ENCODE measurements at regions not wholly inside any gene's neighbourhood (a gene's known extent, or its start where the extent isn't known, plus 50 kb on each side); places are given as distances from the start of the nearest gene placed in this dataset. TPM values are rescaled to one million over a fixed set of nuclear protein-coding genes. Genes with fewer than 3 reads are reported as not detected.

- peaks cover 0 to 2% (median 0%) of the 10 kb centered on the region in 4 donors for H3K9me3 ChIP-seq (ENCODE audit: control insufficient read depth in 4 of 4, insufficient read depth in 3 of 4, low read length in 3 of 4)
- no peaks in the 10 kb centered on the region for H3K4me1 ChIP-seq (ENCODE audit: control insufficient read depth in 5 of 5, insufficient read depth in 5 of 5, low read length in 5 of 5)
- TF ChIP-seq CTCF (IDR thresholded peaks at IDR 0.05; ENCODE audit: control extremely low read depth, extremely low read depth), result no peak
- DNase-seq (no peak), ATAC-seq (ENCODE audit: insufficient read depth, low FRiP score) (no peak)
- H3K27ac ChIP-seq (ENCODE audit: low read depth in 1 of 2, low read length in 1 of 2), result no peak overlapping the region
- no peak overlapping the region for H3K9ac ChIP-seq (ENCODE audit: insufficient read depth in 1 of 2, low read length in 2 of 2)
- 22 to 46% methylated on average over 1 of the region's 1 CpG for WGBS, 2 donors
- H3K27me3 ChIP-seq (ENCODE audit: control insufficient read depth in 3 of 3, insufficient read depth in 3 of 3, low read length in 2 of 3), result no peaks in the 10 kb centered on the region
- no peaks in the 10 kb centered on the region for H3K36me3 ChIP-seq (ENCODE audit: control insufficient read depth in 4 of 4, insufficient read depth in 4 of 4, low read length in 4 of 4)
- H3K4me3 ChIP-seq, result no peak overlapping the region
Measured at GRCh38 chr13:74190999-74191398, 56.8 kb upstream of the KLF12 start.

GRCh38 chr13:74187564-74187963 is 53.4 kb upstream of the KLF12 start:
- no peak for DNase-seq
- TF ChIP-seq CTCF (IDR thresholded peaks at IDR 0.05; ENCODE audit: control extremely low read depth, extremely low read depth), result no peak
- H3K27me3 ChIP-seq (ENCODE audit: control insufficient read depth in 3 of 3, insufficient read depth in 3 of 3, low read length in 2 of 3), result no peaks in the 10 kb centered on the region

GRCh38 chr13:74184283-74184682 is 50.1 kb upstream of the KLF12 start:
- no peak for TF ChIP-seq CTCF (IDR thresholded peaks at IDR 0.05; ENCODE audit: control extremely low read depth, extremely low read depth)
- Histone ChIP-seq H3K4me1 (ENCODE audit: control insufficient read depth in 5 of 5, insufficient read depth in 5 of 5, low read length in 5 of 5) (no peaks in the 10 kb centered on the region), H3K27ac (ENCODE audit: low read depth in 1 of 2, low read length in 1 of 2) (no peak overlapping the region), H3K36me3 (ENCODE audit: control insufficient read depth in 4 of 4, insufficient read depth in 4 of 4, low read length in 4 of 4) (no peaks in the 10 kb centered on the region), H3K27me3 (ENCODE audit: control insufficient read depth in 3 of 3, insufficient read depth in 3 of 3, low read length in 2 of 3) (no peaks in the 10 kb centered on the region), H3K4me3 (no peak overlapping the region), H3K9ac (ENCODE audit: insufficient read depth in 1 of 2, low read length in 2 of 2) (no peak overlapping the region), H3K9me3 (ENCODE audit: control insufficient read depth in 4 of 4, insufficient read depth in 3 of 4, low read length in 3 of 4) (peaks cover 0 to 2% (median 0%) of the 10 kb centered on the region in 4 donors)
- DNase-seq (no peak), ATAC-seq (ENCODE audit: insufficient read depth, low FRiP score) (no peak)
- 87 to 96% methylated on average over 1 of the region's 1 CpG for WGBS, 2 donors

More at GRCh38 chr13:74187564-74187963, 53.4 kb upstream of the KLF12 start:
- Histone ChIP-seq H3K4me1 (ENCODE audit: control insufficient read depth in 5 of 5, insufficient read depth in 5 of 5, low read length in 5 of 5) (no peaks in the 10 kb centered on the region), H3K9ac (ENCODE audit: insufficient read depth in 1 of 2, low read length in 2 of 2) (no peak overlapping the region), H3K27ac (ENCODE audit: low read depth in 1 of 2, low read length in 1 of 2) (no peak overlapping the region), H3K9me3 (ENCODE audit: control insufficient read depth in 4 of 4, insufficient read depth in 3 of 4, low read length in 3 of 4) (peaks cover 0 to 2% (median 0%) of the 10 kb centered on the region in 4 donors), H3K36me3 (ENCODE audit: control insufficient read depth in 4 of 4, insufficient read depth in 4 of 4, low read length in 4 of 4) (no peaks in the 10 kb centered on the region), H3K4me3 (no peak overlapping the region)
- no peak for ATAC-seq (ENCODE audit: insufficient read depth, low FRiP score)
- 78 to 93% methylated on average over 2 of the region's 2 CpGs for WGBS, 2 donors

Small RNA genes lying in the stretch of these regions (small RNA-seq; reads per million reads assigned to genes)
- gene RNU6-38P (ENCODE audit: low replicate concordance) (not detected), gene RNY1P5 (ENCODE audit: low replicate concordance) (not detected)
